GM21360 (cell line): ENCODE measurements at regions not wholly inside any gene's neighbourhood (a gene's known extent, or its start where the extent isn't known, plus 50 kb on each side); places are given as distances from the start of the nearest gene placed in this dataset.

Experiments
- ATAC-seq: cut with Tn5 transposase; IDR thresholded peaks from one replicate; pipeline ENCODE4 v1.9.1; 2021; ENCODE audit warnings: mild to moderate bottlenecking, moderate library complexity; ENCODE audit not compliant: unreplicated experiment

DNA sequence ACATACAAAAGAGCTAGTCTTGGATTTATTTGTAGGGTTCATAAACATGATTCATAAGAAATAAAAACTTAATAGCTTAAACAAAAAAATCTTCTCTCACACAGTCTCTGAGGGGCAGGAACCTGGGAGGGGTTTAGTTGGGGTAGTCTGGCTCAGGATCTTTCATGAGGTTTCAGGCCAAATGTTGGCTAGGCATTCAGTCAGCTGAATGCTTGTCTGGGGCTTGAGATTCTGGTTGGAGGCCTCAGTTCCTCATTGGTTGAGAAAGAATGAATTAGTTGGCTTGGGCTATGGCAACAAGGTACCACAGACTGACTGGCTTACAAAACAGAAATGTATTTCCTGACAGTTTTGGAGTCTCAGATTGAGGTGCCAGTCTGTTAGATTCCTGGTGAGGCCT lies 74.3 kb downstream of the ANKRD7 start:
- no peak for ATAC-seq

DNA sequence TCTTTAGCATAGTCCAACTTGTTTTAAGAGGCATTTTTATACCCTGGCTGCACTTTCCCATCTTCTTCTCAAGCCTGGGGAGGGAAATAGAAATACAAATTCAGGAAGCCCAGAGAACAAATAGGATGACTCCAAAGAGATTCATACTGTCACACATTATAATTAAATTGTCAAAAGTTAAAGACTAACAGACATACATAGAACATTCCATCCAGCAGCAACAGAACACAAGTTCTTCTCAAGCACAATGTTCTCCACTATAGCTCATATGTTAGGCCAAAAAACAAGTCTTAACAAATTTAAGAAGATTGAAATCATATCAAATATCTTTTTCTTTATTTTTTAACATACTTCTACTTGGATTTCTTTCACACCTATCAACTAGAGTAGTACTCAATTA lies 75.7 kb downstream of the ANKRD7 start:
- no peak for ATAC-seq

DNA sequence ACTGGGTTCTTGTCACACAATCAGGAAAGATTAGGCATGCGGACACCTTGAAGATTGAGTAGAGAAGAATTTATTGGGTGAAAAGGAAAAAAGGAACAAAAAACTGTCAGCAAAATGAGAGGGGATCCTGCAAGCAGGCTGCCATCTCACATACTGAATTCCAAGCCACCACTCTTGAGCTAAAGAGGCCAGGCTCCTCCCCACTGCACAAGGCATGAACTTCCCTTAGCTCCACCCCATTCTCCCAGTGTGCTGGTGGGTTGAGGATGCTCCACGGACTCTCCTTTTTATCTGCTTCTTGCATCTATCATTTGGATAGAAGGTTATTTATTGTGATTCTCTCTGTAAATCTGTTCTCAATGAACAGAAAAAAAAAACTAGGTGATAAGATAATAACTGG lies 79.6 kb downstream of the ANKRD7 start:
- ATAC-seq, result no peak

DNA sequence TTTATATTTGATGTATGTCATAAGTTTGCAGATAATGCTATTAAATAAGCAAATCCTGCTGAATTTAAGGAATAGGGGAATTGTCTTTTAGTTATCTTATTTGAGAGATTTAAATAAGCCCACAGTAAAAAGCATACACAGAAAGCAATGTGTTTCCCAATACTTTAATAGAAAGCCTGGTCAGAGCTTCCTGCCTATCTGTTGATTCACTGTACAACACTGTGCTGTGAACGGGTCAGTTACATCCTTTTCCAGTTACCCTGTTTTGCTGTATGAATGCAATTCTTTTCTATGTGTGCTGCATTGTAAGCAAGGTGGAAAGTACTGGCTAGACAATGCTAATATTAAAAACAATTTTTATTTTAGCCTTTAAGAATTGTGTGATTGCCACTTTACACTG lies 81.2 kb downstream of the ANKRD7 start:
- no peak for ATAC-seq

DNA sequence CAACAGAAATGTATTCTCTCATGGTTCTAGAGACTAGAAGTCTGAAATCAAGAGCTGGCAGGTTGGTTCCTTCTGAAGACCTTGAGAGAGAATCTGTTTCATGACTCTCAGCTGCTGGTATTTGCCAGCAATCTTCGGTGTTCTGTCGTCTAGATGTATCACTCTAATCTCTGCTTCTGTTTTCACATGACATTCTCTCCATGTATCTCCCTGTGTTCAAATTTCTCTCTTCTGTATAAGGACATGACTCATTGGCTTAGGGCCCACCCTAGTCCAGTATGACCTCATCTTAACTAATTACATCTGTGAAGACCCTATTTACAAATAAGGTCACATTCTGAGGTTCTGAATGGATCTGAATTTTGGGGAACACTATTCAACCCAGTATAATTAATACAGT lies 82.3 kb downstream of the ANKRD7 start:
- ATAC-seq, result no peak

DNA sequence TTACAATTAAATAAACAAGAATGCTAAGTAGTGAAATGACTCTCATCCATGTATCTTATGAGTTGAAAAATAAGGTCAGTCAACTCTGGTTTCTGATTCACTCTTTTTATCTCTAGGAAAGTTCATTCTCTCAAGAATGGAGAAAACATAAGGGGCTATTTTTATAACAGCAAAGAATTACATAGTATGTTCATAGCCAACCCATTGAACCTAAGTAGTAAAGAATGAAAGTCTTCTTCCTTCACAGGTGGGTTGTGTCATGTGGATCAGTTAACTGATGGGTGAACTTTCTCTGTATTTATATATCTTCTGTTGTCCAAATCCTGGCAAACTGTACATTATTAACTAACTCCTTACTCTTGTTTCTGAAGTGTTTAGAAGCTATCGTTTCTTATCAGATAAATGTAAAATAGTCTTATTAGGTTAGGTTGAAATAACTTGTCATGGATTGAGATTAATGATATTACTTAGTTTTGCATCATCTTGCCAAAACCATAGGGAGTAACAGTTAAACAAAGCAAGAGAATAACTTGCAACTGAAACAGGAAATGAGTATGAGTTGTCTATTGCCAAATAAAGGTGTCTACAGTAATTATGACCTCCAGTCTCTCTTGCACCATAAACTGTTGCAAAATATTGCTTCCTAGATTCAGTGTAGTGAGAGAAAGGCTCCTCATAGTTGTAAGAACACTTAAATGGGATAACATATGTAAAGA lies 86.8 kb downstream of the ANKRD7 start:
- peak; percentile 78 for ATAC-seq

DNA sequence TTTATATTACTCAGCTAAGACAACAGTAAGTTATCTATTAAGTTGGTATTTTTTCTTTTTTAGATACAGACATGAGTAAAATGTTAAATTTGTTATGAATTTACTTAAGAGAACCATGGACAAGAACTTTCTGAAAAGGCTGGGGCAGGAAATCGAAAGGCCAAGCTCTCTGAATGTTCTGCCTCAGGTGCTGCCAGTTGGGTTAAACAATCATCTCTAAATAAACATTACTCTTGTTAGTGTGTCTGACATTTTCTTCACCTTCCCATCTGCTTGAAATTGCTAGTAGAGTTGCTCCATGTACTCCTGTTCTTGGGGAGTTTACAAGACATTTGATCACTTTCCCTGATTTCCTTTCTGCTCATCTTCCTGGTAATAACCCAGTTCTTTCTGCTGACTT lies 87.5 kb downstream of the ANKRD7 start:
- peak; percentile 28 for ATAC-seq

DNA sequence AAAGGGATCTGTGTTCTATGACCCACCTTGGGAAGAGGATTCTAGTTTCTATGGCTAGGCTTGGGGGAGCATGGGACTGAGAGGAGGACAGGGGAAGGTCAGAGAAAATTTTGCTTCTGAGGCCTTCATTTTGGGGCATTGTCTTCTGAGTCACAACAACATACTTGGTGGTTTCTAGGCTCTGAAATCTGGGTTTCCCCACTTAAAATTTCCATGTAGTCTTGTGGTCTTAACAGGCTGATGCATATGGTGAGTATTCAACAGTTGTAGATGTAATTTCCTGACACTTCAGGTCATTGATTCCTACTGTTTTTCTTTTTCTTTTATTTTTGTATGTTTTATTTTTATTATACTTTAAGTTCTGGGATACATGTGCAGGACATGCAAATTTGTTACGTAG lies 88.5 kb downstream of the ANKRD7 start:
- peak; percentile 63 for ATAC-seq

DNA sequence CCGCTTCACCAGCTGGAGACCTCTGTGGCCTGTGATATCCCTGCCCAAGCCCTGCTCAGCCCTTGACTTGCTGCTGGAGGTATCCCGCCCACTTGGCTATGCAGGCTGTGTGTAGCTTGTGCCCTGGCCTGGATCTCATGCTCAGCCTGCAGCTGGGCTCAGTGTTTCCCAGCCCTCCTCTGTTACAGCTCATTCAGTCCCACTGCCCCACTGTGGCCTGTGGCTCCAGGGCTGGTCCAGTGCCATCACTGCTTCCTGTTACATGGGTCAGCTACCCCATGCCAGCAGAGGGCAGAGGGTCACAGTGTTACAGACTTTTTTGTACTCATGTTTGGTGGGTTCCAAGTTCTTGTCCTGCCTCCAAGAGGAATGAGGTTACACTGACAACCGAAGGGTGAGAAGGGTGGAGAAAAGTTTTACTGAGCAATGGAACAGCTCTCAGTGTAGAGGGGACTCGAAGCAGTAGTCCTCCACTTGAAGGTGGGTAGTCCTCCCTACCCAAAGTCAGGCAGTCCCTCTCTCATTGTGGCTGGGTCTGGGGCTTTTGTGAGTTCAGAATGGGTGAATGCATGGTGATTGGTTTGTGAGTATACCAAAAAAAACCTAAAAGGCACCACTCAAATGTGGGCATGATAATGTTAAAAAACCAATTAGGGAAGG lies 100.4 kb downstream of the ANKRD7 start:
- no peak for ATAC-seq

DNA sequence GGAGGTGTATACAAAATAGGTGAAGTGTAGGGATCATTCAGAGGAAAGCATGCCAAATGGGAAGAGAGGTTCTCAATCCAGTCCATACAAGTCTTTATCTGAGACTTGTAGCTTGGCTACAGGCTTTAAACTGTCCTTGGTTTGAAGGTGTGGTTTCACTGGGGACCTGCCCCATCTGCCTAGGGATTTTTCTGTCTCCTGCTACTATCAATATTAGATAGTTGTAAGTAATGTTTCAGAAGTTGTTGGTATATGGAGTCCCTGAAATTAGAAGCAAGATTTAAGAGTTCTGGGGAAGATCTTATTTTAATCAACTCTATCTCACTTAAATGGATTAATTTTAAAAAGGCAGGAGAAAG lies 100.9 kb downstream of the ANKRD7 start:
- ATAC-seq, result no peak

DNA sequence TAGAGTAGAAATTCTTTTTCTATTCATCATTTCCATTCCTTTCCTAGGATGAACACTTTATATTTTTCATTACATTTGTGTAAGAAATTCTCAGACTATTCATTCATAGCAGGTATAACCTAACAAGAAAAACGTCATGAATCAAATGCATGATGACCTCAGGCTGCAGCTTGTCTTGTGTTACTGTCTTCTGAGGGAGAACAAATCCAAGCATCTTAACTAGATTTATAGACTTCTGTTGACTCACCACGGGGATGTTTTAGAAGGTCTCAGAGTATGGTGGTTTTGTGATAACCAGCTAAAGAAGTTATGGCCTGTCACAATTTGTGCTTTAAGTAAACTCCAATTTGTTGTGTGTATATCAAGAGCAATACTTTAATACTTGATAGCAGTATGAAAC lies 102.7 kb downstream of the ANKRD7 start:
- ATAC-seq, result no peak

DNA sequence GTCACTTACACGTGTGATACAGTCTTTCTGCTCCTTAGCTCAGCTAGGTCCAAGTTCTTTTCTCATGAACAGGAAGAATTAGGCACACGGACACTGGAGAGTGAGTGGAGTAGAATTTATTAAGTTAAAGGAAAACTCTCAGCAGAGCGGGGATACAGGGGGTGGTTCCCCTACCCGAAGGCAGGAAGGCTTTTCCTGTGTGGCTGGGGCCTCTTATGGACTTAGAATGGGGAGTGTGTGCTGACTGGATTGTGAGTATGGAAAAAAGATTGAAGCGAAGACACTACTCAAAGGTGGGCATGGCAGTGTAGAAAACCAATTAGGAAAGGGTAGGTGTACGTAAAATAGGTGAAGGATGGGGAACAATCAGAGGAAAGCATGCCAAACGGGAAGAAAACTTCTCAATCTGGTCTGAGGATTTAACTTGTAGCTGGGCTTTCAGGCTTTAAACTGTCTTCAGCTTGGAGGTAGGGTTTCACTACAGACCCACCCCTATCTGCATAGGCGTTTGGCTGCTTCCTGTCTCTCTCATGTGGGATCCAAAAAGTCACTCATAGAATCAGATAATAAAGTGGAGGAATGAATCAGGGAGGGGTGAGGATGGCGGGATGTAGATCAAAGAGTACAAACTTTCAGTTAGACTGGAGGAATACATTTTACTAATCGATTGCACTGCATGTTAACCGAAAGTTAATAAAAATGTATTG lies 104.2 kb downstream of the ANKRD7 start:
- ATAC-seq, result no peak

DNA sequence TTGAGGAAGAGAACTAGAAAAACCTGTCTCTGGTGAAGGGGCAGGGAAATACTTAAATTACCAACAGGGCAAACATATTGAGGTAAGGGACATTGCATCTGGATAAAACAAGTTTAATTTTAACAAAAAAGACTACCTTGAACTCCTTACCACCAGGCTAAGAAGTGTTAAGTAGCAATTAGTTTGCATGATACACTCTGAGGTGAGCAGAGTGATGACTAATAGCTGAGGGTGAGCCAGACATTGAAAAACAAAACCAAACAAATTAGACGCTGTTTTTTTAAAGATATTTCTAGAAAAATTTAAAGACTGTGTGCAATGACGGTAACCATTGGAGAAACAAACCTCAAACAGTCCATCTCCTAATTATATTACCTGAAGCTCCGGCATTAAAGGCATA lies 105.9 kb downstream of the ANKRD7 start:
- ATAC-seq, result no peak

DNA sequence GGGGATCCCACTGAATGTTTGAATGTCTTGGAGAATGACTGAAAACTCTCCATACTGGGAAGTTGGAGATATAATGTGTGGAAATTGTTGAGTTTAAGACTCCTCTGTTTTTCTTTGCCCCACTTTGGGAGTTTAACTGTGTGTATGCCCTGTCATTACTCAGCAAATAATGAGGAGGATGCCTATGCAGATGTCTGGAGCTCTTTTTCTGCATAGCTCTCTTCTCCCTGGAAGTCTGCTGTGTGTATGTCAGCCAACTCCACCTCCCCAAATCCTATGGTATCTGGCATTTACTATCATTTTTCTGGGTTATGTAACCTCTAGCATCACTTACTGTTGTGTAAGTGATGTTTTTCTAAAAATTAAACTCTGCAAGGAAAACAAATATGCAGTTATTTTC lies 122.2 kb downstream of the ANKRD7 start:
- no peak for ATAC-seq

DNA sequence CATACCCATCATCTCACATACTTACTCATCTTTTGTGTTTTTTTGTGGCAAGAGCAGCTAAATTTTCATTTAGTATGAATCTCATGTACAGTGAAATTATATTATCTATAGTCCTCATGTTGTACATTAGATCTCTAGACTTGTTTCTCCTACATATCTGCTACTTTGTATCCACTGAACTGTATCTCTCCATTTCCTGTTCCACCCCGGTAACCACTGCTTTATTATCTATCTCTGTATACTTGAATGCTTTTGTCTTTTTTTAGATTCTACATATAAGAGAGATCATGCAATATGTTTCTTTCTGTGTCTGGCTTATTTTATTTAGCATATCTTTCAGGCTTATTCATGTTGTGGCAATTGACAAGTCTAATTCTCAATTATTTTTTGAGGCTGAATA lies 125.1 kb downstream of the ANKRD7 start:
- no peak for ATAC-seq

DNA sequence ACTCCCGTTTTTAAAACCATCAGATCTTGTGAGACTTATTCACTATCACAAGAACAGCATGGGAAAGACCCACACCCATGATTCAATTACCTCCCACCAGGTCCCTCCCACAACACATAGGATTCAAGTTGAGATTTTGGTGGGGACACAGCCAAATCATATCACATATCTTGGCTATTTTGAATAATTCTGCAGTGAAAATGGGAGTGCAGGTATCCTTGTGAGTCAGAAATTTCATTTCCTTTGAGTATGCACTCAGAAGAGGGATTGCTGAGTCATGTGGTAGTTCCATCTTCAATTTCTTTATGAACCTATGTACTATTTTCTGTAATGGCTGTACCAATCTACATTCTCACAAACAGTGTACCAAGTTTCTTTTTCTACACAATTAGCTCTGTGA lies 125.8 kb downstream of the ANKRD7 start:
- no peak for ATAC-seq

DNA sequence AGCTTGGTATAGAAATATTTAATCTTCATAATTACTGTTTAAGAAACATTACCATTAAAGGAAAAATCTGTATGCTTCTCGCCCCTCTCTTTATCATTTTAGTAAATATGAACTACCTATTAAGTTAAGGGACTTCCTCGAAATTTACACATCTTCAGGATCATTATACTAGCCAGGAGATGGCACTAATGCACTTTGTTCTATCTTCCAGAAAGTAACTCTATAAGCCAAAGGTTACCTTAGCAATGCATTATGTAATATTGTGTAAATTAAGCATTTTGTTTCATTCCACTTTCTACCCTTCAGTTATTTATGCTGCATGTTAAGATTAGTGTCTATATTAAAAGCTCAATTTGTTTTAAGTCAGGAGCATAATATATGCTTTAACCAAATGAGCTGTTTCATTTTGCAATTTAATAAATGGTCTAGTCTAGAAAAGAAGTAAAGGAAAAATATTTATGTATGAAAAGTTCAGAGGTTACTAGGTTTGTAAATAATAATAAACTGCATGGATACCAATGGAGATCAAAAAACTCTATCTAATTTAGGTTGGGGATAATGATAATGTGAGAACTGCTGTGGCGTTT lies 128.5 kb downstream of the ANKRD7 start:
- ATAC-seq, result peak; percentile 58

DNA sequence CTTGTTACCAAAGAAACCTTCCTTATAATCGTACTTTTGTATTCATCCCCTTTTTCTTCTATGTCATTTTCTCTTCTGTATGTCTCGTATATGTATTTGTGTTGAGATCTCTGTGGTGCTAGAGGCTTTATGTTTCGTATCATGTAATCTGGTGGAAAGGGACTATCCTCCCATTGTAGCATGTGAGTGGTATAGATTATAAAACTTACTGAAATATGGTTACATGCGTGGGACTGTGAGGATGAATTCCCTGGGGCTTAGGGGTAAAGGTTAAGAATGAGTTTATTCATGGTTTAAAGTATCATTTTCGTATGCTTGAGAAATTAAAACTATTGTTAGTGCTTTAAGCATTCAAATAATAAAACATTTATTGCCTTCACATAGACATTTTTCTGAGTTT lies 141.9 kb downstream of the ANKRD7 start:
- no peak for ATAC-seq

DNA sequence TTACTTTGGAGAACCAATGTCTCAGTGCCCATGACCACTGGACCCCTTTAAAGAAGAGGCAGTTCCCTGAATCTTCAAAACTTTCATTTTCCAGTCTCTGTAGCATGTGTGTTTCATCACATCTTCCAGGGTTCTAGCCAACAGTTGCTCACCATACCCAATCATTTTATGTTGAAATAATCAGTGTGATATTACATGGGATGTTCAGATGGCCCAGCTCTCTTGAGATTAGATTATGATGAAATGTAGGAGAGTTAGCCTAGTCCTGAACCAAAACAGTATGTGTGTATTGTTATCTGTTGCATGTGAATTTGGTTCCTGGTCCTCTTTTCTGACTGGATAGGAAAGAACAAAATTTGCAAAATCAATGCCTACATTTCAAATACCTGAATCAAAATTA lies 144.5 kb downstream of the ANKRD7 start:
- ATAC-seq, result no peak

DNA sequence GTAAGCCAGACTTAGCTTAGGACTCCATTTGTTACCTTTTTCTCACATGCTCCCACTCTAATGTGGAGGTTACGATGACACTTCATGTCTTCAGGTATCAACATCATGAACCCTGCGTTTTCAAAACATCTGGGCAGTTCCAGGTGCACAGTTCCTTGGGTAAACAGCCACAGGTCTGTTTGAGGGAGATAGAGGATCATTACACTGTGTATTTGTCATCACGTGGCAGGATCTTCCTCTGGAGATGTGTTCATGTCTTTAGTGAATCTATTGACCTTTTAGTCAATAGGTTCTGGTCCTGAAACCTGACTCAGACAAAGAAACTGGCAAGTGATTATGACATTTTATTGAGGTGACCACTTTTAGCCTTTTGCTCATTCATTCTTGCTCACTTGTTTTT lies 145.5 kb downstream of the ANKRD7 start:
- no peak for ATAC-seq

DNA sequence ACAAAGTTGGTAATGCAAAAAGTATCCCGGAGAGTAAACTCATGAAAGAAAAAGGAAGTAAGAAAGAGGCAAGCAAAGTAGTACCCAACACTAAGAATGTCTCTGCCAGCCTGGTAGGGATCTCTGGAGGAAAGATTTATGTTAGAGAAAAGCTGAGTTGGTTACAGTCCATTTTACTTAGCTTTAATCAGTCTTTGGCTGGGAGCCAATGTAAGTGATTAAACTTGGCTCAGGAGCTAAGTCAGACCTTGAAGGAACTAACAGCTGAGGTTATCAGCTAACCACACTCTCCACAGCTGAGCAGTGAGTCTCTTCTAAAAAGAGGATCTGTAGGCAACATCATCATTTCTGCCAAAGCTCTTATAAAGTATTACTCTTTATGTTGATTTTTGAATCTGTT lies 148.0 kb downstream of the ANKRD7 start:
- no peak for ATAC-seq

DNA sequence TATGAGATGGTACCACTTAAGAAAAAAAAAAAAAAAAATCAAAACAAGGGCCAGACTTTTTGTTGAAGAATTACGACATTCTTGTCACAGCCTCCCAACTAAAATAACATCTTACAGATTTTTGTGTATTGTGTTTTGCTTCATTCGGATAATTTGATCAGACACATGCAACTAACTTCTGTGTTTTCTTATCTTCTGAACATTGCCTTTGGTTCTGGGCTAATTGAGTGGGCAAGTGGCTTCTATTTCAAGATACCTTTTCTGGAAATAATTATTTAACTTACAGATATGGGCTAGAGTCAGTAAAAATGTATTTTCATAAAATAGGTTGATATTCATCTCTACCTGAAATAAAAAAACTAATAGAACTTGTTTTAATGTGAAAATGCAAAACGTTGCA lies 165.1 kb downstream of the ANKRD7 start:
- no peak for ATAC-seq
